HEK293 (cell line): ENCODE measurements at regions not wholly inside any gene's neighbourhood (a gene's known extent, or its start where the extent isn't known, plus 50 kb on each side); places are given as distances from the start of the nearest gene placed in this dataset.

Source experiments
- OSR2 ChIP-seq: fragments of 450-650 bp; formaldehyde crosslinking; IDR thresholded peaks from 2 replicates; pipeline ENCODE4 v1.5.1; 2016; ENCODE audit warnings: missing biosample characterization, missing genetic modification characterization
- YY1 ChIP-seq: fragments of 450-650 bp; formaldehyde crosslinking; IDR thresholded peaks from 2 replicates; pipeline ENCODE4 v1.5.1; 2018; ENCODE audit warnings: missing biosample characterization, missing genetic modification characterization
- ZBTB8A ChIP-seq: fragments of 450-650 bp; formaldehyde crosslinking; IDR thresholded peaks from 2 replicates; pipeline ENCODE4 v1.5.1; 2016; ENCODE audit warnings: missing biosample characterization, missing genetic modification characterization
- ZNF174 ChIP-seq: fragments of 450-650 bp; formaldehyde crosslinking; IDR thresholded peaks from 2 replicates; pipeline ENCODE4 v1.5.0; 2017; ENCODE audit warnings: missing biosample characterization, mild to moderate bottlenecking, missing genetic modification characterization
- ZNF292 ChIP-seq: fragments of 450-650 bp; formaldehyde crosslinking; IDR thresholded peaks from 2 replicates; pipeline ENCODE4 v1.5.1; 2016; ENCODE audit warnings: low read depth, missing biosample characterization, missing genetic modification characterization, borderline replicate concordance
- ZNF302 ChIP-seq: fragments of 450-650 bp; formaldehyde crosslinking; IDR thresholded peaks from 2 replicates; pipeline ENCODE4 v1.5.1; 2016; ENCODE audit warnings: missing biosample characterization, missing genetic modification characterization, low read depth
- ZNF426 ChIP-seq: fragments of 450-650 bp; formaldehyde crosslinking; IDR thresholded peaks from 2 replicates; pipeline ENCODE4 v1.5.1; 2017; ENCODE audit warnings: missing biosample characterization, missing genetic modification characterization, mild to moderate bottlenecking, inconsistent platforms, moderate library complexity
- ZNF629 ChIP-seq: fragments of 450-650 bp; formaldehyde crosslinking; IDR thresholded peaks from 2 replicates; pipeline ENCODE4 v1.5.1; 2017; ENCODE audit warnings: missing biosample characterization, missing genetic modification characterization
- ZNF776 ChIP-seq: fragments of 450-650 bp; formaldehyde crosslinking; IDR thresholded peaks from 2 replicates; pipeline ENCODE4 v1.5.0; 2017; ENCODE audit warnings: missing biosample characterization, missing genetic modification characterization, borderline replicate concordance
- ZNF792 ChIP-seq: fragments of 450-650 bp; formaldehyde crosslinking; IDR thresholded peaks from 2 replicates; pipeline ENCODE4 v1.5.1; 2016; ENCODE audit warnings: missing biosample characterization, missing genetic modification characterization
- TF ChIP-seq, protein P1 (sequence below): fragments of 450-650 bp; formaldehyde crosslinking; IDR thresholded peaks from 2 replicates; pipeline ENCODE4 v1.5.1; 2016; ENCODE audit warnings: missing biosample characterization, missing genetic modification characterization
- TF ChIP-seq, protein P2 (sequence below): IDR thresholded peaks from 2 replicates; pipeline ENCODE4 v1.6.1; 2011; ENCODE audit warnings: mild to moderate bottlenecking, low read depth, low read length, borderline replicate concordance
- TF ChIP-seq, protein P3 (sequence below): fragments of 450-650 bp; formaldehyde crosslinking; IDR thresholded peaks from 2 replicates; pipeline ENCODE4 v1.5.1; 2016; ENCODE audit warnings: missing biosample characterization, missing genetic modification characterization
- TF ChIP-seq, protein P4 (sequence below): fragments of 450-650 bp; formaldehyde crosslinking; IDR thresholded peaks from 2 replicates; pipeline ENCODE4 v1.5.1; 2016; ENCODE audit warnings: missing biosample characterization, missing genetic modification characterization

- TF ChIP-seq, protein P1, sequence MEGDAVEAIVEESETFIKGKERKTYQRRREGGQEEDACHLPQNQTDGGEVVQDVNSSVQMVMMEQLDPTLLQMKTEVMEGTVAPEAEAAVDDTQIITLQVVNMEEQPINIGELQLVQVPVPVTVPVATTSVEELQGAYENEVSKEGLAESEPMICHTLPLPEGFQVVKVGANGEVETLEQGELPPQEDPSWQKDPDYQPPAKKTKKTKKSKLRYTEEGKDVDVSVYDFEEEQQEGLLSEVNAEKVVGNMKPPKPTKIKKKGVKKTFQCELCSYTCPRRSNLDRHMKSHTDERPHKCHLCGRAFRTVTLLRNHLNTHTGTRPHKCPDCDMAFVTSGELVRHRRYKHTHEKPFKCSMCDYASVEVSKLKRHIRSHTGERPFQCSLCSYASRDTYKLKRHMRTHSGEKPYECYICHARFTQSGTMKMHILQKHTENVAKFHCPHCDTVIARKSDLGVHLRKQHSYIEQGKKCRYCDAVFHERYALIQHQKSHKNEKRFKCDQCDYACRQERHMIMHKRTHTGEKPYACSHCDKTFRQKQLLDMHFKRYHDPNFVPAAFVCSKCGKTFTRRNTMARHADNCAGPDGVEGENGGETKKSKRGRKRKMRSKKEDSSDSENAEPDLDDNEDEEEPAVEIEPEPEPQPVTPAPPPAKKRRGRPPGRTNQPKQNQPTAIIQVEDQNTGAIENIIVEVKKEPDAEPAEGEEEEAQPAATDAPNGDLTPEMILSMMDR (tag by site-specific recombination): no peak
- TF ChIP-seq ZNF292 (tag by site-specific recombination): no peak
- no peak for TF ChIP-seq OSR2 (tag by site-specific recombination)
- TF ChIP-seq ZNF426 (tag by site-specific recombination): no peak
- TF ChIP-seq ZBTB8A (tag by site-specific recombination): no peak
- no peak for TF ChIP-seq ZNF174 (tag by site-specific recombination)
- TF ChIP-seq ZNF776 (tag by site-specific recombination): no peak
- no peak for TF ChIP-seq ZNF792
- TF ChIP-seq, protein P2, sequence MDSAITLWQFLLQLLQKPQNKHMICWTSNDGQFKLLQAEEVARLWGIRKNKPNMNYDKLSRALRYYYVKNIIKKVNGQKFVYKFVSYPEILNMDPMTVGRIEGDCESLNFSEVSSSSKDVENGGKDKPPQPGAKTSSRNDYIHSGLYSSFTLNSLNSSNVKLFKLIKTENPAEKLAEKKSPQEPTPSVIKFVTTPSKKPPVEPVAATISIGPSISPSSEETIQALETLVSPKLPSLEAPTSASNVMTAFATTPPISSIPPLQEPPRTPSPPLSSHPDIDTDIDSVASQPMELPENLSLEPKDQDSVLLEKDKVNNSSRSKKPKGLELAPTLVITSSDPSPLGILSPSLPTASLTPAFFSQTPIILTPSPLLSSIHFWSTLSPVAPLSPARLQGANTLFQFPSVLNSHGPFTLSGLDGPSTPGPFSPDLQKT: no peak
- TF ChIP-seq ZNF629 (tag by site-specific recombination): no peak
- TF ChIP-seq, protein P3, sequence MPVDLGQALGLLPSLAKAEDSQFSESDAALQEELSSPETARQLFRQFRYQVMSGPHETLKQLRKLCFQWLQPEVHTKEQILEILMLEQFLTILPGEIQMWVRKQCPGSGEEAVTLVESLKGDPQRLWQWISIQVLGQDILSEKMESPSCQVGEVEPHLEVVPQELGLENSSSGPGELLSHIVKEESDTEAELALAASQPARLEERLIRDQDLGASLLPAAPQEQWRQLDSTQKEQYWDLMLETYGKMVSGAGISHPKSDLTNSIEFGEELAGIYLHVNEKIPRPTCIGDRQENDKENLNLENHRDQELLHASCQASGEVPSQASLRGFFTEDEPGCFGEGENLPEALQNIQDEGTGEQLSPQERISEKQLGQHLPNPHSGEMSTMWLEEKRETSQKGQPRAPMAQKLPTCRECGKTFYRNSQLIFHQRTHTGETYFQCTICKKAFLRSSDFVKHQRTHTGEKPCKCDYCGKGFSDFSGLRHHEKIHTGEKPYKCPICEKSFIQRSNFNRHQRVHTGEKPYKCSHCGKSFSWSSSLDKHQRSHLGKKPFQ (tag by site-specific recombination): no peak
- TF ChIP-seq, protein P4, sequence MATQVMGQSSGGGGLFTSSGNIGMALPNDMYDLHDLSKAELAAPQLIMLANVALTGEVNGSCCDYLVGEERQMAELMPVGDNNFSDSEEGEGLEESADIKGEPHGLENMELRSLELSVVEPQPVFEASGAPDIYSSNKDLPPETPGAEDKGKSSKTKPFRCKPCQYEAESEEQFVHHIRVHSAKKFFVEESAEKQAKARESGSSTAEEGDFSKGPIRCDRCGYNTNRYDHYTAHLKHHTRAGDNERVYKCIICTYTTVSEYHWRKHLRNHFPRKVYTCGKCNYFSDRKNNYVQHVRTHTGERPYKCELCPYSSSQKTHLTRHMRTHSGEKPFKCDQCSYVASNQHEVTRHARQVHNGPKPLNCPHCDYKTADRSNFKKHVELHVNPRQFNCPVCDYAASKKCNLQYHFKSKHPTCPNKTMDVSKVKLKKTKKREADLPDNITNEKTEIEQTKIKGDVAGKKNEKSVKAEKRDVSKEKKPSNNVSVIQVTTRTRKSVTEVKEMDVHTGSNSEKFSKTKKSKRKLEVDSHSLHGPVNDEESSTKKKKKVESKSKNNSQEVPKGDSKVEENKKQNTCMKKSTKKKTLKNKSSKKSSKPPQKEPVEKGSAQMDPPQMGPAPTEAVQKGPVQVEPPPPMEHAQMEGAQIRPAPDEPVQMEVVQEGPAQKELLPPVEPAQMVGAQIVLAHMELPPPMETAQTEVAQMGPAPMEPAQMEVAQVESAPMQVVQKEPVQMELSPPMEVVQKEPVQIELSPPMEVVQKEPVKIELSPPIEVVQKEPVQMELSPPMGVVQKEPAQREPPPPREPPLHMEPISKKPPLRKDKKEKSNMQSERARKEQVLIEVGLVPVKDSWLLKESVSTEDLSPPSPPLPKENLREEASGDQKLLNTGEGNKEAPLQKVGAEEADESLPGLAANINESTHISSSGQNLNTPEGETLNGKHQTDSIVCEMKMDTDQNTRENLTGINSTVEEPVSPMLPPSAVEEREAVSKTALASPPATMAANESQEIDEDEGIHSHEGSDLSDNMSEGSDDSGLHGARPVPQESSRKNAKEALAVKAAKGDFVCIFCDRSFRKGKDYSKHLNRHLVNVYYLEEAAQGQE (tag by site-specific recombination): no peak
- TF ChIP-seq YY1 (tag by site-specific recombination): no peak
- TF ChIP-seq ZNF302 (tag by site-specific recombination): no peak
Measured at GRCh38 chr16:76946879-76947278, 244.1 kb upstream of the MON1B start.
